Body of pancreas (tissue), 4 donors: ENCODE measurements at regions not wholly inside any gene's neighbourhood (a gene's known extent, or its start where the extent isn't known, plus 50 kb on each side); places are given as distances from the start of the nearest gene placed in this dataset.
A peak's percentile ranks its signal among the peaks of the same experiment; 100 is the strongest.

Experiments used
- ATAC-seq: fragments of 150-250 bp; one replicate; pipeline ENCODE4 v1.9.1; 2016
- DNase-seq, 4 donors: peaks; one replicate each; pipeline ENCODE4 v3.0.0-alpha.2; 2019
- H3K27ac ChIP-seq, 4 donors: fragments of 200-600 bp; sonication (generic); 1 replicate in 3 of 4; 2 replicates in 1 of 4; pipeline versions ENCODE4 v1.5.1 to v1.6.1; 2016 to 2019; ENCODE audit warnings: mild to moderate bottlenecking in 1 of 4, mixed read lengths in 1 of 4, moderate library complexity in 1 of 4
- H3K27me3 ChIP-seq, 2 donors: fragments of 200-600 bp; sonication (generic); one replicate each; pipeline ENCODE4 v1.6.0; 2016; ENCODE audit warnings: mild to moderate bottlenecking in 1 of 2
- H3K36me3 ChIP-seq, 2 donors: fragments of 200-600 bp; sonication (generic); replicated peaks in 1 of 2; 2 replicates each; pipeline ENCODE4 v1.5.1; 2016; ENCODE audit warnings: low read depth in 2 of 2; ENCODE audit not compliant: insufficient read depth in 1 of 2
- H3K4me1 ChIP-seq: fragments of 200-600 bp; sonication (generic); one replicate; pipeline ENCODE4 v1.6.0; 2016
- H3K4me3 ChIP-seq, 2 donors: fragments of 200-600 bp; sonication (generic); 1 replicate in 1 of 2; 2 replicates in 1 of 2; pipeline ENCODE4 v1.5.1; 2016 to 2019
- H3K9me3 ChIP-seq, 3 donors: fragments of 200-600 bp; sonication (generic); 1 replicate in 2 of 3; 2 replicates in 1 of 3; pipeline ENCODE4 v1.5.1; 2016
- POLR2A ChIP-seq, 3 donors: fragments of 450-650 bp; IDR thresholded peaks; one replicate each; pipeline ENCODE4 v1.6.1; 2016; ENCODE audit warnings: antibody characterized with exemption in 3 of 3, mild to moderate bottlenecking in 2 of 3
- WGBS, 2 donors: methylation state at CpG; one replicate each; pipeline ENCODE4 v1.1.5; 2017; 5-methylcytosine and 5-hydroxymethylcytosine counted together
- intact Hi-C: fragments of 100-400 bp; cut with DNase I; formaldehyde crosslinking; loops from one replicate; pipeline ENCODE4 v1.15.1; 2023
- TF ChIP-seq, protein P1 (sequence below), 7 experiments: fragments of 450-650 bp in 4 of 7; fragments of 200-600 bp in 3 of 7; sonication (generic) in 3 of 7; IDR thresholded peaks; one replicate each; pipeline ENCODE4 v1.5.1; 2016 to 2019; ENCODE audit warnings: antibody characterized with exemption in 7 of 7

DNA sequence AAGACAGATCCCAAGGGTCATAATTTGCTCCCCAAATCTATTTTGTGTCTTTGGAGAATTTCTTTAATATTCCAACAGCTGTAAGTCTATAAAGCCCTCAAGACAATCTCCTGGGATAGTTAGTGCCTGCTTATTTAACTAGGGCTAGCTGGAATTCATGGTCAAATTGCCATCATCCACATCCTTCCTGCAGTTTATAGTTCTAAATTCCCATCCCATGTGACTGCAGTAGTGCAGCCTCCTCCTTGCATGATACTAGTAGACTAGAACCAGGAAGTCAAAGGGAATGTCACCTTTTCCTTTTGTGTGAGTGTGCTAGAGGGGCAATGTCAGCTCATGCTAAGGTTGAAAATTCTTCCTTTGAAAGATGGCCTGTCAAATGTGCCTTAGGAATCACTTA, 214.8 kb upstream of the PIK3R1 start:
- Histone ChIP-seq H3K9me3 (no peaks in the 10 kb centered on the region), H3K27me3 (no peaks in the 10 kb centered on the region), H3K36me3 (no peaks in the 10 kb centered on the region), H3K27ac (no peak overlapping the region), H3K4me3 (no peak overlapping the region), H3K4me1 (no peaks in the 10 kb centered on the region)
- intact Hi-C loops = no loop called here
- no peak for TF ChIP-seq POLR2A (IDR thresholded peaks at IDR 0.05)
- TF ChIP-seq, protein P1, sequence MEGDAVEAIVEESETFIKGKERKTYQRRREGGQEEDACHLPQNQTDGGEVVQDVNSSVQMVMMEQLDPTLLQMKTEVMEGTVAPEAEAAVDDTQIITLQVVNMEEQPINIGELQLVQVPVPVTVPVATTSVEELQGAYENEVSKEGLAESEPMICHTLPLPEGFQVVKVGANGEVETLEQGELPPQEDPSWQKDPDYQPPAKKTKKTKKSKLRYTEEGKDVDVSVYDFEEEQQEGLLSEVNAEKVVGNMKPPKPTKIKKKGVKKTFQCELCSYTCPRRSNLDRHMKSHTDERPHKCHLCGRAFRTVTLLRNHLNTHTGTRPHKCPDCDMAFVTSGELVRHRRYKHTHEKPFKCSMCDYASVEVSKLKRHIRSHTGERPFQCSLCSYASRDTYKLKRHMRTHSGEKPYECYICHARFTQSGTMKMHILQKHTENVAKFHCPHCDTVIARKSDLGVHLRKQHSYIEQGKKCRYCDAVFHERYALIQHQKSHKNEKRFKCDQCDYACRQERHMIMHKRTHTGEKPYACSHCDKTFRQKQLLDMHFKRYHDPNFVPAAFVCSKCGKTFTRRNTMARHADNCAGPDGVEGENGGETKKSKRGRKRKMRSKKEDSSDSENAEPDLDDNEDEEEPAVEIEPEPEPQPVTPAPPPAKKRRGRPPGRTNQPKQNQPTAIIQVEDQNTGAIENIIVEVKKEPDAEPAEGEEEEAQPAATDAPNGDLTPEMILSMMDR (IDR thresholded peaks at IDR 0.05) = no peak
- no peak for DNase-seq
- no peak for ATAC-seq

DNA sequence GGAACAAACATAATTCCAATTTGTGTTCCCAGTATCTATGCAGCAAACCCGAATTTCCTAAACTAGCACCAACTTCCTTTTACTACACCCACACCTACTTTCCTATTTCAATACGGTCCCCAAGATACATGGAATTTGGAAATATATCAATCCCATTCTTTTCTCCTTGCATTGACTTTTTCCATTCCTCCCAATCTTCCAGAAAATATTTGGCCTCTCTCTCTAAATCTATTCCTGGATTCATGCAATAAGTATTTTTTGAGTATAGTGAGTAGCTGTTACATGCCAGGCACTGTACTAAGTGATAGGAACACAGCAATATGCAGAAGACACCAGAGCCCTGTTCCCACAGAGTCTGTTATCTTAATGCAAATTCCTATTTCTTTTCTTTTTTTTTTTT, 216.2 kb upstream of the PIK3R1 start:
- no peak for ATAC-seq
- H3K9me3 ChIP-seq = no peaks in the 10 kb centered on the region
- WGBS, 2 donors = 60 to 63% methylated on average over 2 of the region's 2 CpGs
- no peaks in the 10 kb centered on the region for H3K36me3 ChIP-seq
- TF ChIP-seq POLR2A (IDR thresholded peaks at IDR 0.05) = no peak
- TF ChIP-seq, protein P1 (IDR thresholded peaks at IDR 0.05) = no peak
- no peak overlapping the region for H3K4me3 ChIP-seq
- peak overlapping the region in 2 of 4 donors; percentile 30 to 60 for H3K27ac ChIP-seq
- no peaks in the 10 kb centered on the region for H3K27me3 ChIP-seq
- H3K4me1 ChIP-seq = no peaks in the 10 kb centered on the region
- intact Hi-C loops = no loop called here
- no peak for DNase-seq

DNA sequence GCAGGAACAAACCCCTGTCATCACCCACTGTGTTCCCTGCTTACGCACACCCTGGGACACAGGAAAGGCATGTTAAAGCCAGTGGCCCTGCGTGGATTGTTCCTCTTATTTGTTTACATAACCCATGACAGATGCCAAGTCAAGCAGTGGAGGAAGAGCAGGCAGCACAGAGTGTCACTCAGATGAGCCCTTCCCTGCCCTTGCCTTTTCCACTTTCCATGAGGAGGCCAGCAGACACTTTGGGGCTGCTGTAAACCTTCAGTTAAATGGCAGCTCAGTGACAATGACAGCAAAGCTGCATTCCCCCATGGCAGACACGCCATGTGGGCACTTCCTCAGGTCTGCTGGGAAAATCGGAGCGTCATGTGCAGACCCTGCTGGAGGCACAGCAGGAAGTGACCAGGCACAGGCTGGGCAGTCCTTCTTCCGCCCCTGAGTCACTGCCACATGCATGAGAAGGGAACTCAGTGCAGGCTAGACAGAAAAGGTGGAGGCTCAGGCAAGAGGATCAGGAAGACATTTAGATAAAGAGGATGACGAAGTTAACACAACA, 216.8 kb upstream of the PIK3R1 start:
- Histone ChIP-seq H3K36me3 (no peaks in the 10 kb centered on the region), H3K4me3 (no peak overlapping the region), H3K27ac (peak overlapping the region in 2 of 4 donors; percentile 30 to 60), H3K9me3 (no peaks in the 10 kb centered on the region), H3K27me3 (no peaks in the 10 kb centered on the region), H3K4me1 (no peaks in the 10 kb centered on the region)
- TF ChIP-seq, protein P1 (IDR thresholded peaks at IDR 0.05) = no peak
- peak in 1 of 3 donors; percentile 33 for TF ChIP-seq POLR2A (IDR thresholded peaks at IDR 0.05)
- DNase-seq (peak in 3 of 4 donors; percentile 15 to 76 (median 20)), ATAC-seq (peak; percentile 55)
- intact Hi-C loops = no loop called here
- WGBS, 2 donors = 65 to 78% methylated on average over 7 of the region's 7 CpGs

DNA sequence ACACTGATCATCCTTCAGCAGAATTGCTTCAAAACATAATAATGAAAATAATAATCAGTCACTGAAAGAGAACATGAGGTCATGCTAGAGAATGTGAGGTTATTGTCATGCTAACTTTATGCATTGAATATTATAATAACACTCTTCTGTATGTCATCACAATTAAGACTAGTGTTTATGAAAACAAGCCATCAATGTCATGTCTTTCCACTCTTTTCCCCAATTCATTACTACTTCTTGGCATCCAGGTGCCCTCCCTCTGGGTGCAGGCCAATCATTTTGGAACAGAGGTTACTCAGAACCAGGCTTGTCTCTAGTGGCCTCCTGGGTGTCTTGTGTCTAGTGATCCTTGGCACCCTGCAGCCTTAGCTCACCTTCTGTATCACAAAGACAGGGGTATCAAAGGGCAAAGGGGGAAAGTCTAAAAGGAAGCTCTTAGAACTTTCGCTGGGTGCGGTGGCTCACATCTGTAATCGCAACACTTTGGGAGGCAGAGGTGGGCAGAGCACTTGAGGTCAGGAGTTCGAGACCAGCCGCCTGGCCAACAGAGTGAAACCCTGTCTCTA, 217.6 kb upstream of the PIK3R1 start:
- TF ChIP-seq, protein P1 (IDR thresholded peaks at IDR 0.05) = no peak
- no peak for TF ChIP-seq POLR2A (IDR thresholded peaks at IDR 0.05)
- 95 to 96% methylated on average over 3 to 4 of the region's 5 CpGs for WGBS, 2 donors
- H3K9me3 ChIP-seq = no peaks in the 10 kb centered on the region
- intact Hi-C loops = no loop called here
- H3K27me3 ChIP-seq = no peaks in the 10 kb centered on the region
- H3K4me1 ChIP-seq = no peaks in the 10 kb centered on the region
- no peaks in the 10 kb centered on the region for H3K36me3 ChIP-seq
- ATAC-seq (no peak), DNase-seq (no peak)
- peak overlapping the region in 1 of 4 donors; percentile 60 for H3K27ac ChIP-seq
- no peak overlapping the region for H3K4me3 ChIP-seq

DNA sequence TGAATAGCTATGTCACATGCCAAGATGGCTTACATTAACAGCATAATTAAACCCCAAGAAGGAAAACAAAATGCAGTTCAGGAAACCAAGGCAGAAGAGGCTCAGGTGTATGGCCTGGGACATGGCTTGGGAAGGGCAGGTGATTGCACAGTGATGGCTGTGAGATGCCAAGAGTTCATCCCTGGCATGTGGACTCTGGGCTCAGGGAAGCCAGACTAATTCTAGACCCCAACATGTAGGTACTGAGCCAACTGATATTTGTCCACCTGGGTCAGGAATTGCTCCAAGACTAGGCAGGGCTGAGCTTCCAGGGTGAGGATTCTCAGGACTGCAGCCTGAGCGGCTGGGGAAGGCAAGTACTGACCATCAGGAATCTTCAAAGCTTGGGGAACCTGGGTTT, 218.4 kb upstream of the PIK3R1 start:
- Histone ChIP-seq H3K4me1 (no peaks in the 10 kb centered on the region), H3K4me3 (no peak overlapping the region), H3K36me3 (no peaks in the 10 kb centered on the region), H3K27ac (no peak overlapping the region), H3K9me3 (no peaks in the 10 kb centered on the region), H3K27me3 (no peaks in the 10 kb centered on the region)
- ATAC-seq (no peak), DNase-seq (no peak)
- intact Hi-C loops = no loop called here
- 89 to 100% methylated on average over 1 of the region's 1 CpG for WGBS, 2 donors
- TF ChIP-seq POLR2A (IDR thresholded peaks at IDR 0.05) = no peak
- TF ChIP-seq, protein P1 (IDR thresholded peaks at IDR 0.05) = no peak
